IPS DF 4.7 (cell line): ENCODE measurements at regions not wholly inside any gene's neighbourhood (a gene's known extent, or its start where the extent isn't known, plus 50 kb on each side); places are given as distances from the start of the nearest gene placed in this dataset.

ENCODE experiments used
- DNase-seq: peaks from one replicate; pipeline ENCODE4 v3.0.0-alpha.2; 2013; ENCODE audit warnings: low spot score; ENCODE audit errors: extremely low read depth

DNA sequence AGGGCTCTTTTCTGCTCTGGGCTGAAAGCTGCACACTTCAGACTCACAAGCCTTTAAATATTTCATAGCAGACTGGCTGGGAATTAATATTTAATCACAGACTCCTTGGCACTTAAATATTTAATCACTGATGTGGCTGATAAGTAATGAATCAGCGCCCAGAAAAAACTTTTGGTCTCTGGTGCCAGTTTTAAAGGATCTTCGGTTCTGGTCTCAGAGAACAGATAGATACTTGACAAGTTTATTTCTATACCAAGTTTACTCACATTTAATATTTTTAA lies 201.2 kb downstream of the MYCN start:
- no peak for DNase-seq

DNA sequence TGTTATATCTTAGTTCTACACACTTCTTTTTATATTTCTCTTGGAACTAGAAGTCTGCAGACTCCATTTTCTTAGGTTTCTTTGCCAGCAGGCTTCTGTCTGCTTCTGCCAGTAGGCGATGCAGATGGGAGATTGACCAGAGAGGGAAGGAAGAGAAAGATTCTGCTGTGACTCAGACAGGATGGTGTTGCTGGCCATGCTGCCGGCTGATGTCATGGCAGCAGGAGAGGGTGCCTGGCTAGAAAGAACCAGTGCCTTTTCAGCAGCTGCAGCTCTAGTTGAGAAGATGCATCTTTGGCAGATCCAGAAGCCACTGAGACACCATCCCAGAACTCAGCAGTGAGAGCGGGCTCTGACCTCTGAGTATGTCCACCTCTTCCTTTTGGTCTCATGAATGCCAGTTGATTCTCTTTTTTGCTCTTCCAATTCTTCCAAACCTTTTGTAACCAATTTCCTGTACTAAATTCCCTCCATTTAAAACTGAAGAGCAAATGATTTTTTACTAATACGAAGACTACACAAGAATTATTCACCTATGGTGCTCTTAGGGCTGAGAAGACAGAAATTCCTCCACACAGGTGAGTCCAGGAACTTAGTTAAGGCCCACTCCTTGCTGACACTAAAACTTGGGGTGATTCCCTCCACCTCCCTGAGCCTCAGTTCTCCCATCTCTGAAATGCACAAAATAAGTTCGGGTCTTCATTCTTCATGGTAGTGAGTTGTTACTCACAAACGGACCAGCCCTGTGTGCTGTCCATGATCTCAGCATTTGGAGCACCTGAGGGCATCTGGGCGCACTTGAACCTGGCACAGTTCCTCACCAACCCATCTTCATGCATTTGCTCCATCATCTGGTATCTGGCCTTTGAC lies 200.7 kb downstream of the MYCN start:
- no peak for DNase-seq

DNA sequence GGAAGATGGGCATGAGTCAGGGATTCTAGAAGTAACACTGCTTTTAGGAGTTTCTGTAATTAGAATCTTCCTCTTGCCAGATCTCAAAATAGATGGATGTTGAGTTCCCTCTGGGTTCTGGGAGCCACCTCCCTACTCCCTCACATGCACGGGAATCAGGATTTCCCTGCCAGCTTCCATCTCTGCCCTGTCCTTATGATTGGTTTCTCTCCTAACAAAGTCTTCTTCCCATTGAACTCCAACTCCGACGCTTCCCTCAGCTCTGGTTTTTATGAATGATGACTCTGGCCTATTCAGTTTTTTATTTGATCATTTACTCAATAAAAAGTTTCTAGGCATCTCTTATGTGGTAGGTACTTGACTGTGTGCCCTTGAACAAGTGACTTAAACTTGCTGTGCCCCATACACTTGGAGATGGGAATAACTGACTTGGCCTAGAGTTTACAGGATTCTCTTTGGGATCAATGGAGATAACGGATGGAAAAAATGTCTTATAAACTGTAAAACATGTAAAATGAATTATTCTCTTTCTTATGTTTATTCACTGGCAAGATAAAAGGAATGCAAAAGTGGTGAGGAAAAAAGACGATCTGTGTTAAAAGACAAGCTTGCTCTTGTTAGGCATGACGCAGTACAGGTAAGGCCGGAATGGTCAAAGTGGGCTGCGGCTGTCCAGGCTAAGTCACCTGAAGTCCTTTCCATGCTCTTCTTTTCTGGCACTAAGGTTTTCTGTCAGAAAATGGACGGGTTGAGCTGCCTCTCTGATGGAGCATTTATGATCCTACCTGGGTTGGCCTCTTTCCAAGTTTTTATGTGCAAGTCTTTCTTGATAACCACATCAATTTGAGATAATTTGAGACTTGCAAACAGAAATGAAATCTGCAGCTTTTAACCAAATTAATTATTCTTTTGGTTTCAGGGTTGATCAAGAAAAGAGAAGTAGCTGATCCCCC lies 199.6 kb downstream of the MYCN start:
- no peak for DNase-seq

GRCh38 chr2:16138811-16139662 lies 198.7 kb downstream of the MYCN start:
- no peak for DNase-seq

GRCh38 chr2:16137080-16137755 lies 196.9 kb downstream of the MYCN start:
- no peak for DNase-seq

DNA sequence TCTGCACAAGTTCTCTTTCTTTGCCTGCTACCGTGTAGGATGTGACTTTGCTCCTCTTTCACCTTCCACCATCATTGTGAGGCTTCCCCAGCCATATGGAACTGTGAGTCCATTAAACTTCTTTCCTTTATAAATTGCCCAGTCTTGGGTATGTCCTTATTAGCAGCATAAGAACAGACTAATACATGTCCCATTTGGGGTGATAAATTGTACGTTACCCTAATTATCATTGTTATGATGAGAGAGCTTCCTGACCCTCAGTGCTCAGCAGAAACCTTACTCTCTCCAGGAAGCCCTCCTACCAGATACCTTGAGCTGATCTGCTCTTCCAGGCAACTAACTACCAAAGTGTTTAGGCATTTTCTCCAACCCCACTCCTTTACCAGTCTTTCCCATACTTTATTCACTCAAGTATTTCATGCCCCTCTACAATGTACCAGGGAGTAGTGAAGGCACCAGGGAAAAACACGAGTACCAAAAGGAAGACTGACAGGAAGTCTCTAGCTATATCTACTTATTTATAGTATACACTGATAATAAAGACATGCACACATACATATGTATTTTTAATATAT lies 196.2 kb downstream of the MYCN start:
- no peak for DNase-seq

DNA sequence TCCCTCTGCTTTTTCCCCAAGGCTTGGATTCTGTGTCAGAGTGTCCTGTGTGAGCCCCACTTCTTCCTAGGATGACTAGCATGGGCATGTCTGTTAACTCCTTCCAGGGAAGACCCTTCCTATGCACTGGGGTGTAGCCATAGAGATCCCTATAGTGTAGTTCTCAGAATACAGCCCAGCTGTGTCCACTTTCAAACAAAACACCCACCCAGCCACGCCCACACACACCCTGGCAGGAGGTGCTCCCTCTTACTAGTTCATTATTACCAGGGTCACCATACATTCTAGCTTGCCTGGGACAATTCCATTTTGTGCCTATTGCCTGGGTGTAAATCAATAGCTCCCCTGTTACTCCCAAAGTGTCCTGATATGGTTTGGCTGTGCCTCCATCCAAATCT lies 195.6 kb downstream of the MYCN start:
- no peak for DNase-seq

DNA sequence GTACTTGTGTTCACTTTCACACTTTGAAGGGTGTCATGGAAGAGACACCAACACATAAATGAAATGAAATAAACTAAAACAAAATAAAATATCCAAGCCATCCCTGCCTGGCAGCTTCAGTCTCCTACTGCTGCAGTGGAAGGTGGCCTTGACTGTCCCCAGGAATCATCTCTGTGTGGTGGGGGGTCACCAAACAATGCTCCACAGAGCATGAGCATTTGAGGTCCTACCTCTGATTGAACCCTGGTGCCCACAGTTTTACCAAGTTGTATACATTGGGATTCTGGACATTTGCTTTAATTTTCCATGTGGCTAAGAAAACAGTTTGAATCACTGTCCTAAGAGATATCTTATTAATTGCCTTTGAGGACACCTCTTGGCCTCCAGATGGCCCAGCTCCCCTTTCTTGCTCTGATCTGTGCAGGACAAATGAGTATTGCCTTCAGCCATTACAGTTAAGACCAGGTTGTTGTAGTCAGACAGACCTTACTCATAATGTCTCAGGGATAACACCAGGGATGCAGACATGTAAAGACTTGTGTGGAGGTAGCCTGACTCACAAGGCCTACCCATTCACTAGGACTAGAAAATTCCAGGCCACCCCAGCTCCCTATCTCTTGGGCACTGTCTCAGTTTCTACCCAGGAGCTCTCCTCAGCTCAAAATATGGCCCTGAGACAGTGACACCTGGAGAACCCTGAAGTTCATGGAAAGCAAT lies 195.0 kb downstream of the MYCN start:
- DNase-seq = no peak

- no peak for DNase-seq
Observed at GRCh38 chr2:16134436-16135165, 194.3 kb downstream of the MYCN start.

GRCh38 chr2:16130906-16131400 lies 190.6 kb downstream of the MYCN start:
- DNase-seq = no peak

- no peak for DNase-seq
Observed at GRCh38 chr2:16130541-16130880, 190.2 kb downstream of the MYCN start.

- DNase-seq = no peak
Observed at GRCh38 chr2:16129716-16130540, 189.6 kb downstream of the MYCN start.

DNA sequence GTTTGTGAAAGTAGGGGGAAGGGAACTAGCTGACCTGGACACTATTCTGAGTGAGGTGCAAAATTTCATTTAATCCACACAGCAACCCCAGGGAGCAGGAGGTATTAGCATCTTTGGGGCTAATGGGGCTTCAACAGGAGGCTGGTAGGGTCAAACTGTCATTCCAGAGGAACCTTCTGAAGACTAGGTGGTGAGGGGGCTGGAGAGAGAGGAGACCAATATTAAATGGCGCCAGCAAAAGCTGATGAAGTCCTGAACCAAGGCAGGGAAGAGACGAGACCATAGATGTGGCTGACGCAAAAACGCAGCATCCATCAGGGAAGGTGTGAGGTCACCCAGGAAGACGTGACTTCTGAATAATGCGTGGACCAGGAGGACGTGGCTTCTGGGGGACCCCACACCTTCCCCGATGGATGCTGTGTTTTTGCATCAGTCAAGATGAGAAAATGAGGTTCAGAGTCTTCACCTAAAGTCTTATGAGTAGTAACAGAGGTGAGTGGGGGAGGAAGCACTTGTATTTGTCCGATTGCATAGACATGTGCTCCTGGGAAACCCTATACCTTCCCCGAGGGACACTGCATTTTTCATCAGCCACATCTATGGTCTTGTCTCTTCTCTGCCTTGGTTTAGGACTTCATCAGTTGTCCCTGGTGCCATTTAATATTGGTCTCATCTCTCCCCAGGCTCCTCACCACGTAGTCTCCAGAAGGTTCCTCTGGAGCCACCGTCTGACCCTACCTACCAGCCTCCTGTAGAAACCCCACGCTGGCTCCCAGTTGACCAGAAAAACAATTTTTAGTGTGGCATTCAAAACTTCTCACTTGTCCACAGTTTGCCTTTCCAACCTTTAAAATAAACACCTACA lies 188.6 kb downstream of the MYCN start:
- DNase-seq = no peak

DNA sequence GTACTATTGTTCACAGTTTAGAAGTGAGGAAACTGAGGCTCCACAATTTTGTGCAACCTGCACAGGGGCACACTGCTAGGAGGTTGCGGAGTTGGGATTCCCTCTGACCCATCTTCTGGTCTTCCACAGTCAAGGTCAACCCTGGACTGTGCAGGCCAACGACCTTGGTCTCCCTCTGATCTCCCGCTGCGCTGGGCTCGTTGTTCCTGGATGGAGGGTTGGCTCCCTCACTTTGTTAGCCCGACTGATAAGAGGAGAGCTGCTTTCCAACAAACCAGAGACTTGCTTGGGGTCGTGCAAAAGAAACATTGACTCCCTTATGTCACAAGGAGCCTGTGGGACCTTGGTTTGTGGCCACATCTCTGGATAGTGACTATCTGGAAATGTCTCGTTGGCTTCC lies 187.6 kb downstream of the MYCN start:
- DNase-seq = no peak

GRCh38 chr2:16127276-16127940 lies 187.1 kb downstream of the MYCN start:
- DNase-seq = no peak

- DNase-seq = no peak
Observed at GRCh38 chr2:16126517-16127275, 186.3 kb downstream of the MYCN start.
